ENCODE measurements at regions not wholly inside any gene's neighbourhood (a gene's known extent, or its start where the extent isn't known, plus 50 kb on each side); places are given as distances from the start of the nearest gene placed in this dataset.

DNA sequence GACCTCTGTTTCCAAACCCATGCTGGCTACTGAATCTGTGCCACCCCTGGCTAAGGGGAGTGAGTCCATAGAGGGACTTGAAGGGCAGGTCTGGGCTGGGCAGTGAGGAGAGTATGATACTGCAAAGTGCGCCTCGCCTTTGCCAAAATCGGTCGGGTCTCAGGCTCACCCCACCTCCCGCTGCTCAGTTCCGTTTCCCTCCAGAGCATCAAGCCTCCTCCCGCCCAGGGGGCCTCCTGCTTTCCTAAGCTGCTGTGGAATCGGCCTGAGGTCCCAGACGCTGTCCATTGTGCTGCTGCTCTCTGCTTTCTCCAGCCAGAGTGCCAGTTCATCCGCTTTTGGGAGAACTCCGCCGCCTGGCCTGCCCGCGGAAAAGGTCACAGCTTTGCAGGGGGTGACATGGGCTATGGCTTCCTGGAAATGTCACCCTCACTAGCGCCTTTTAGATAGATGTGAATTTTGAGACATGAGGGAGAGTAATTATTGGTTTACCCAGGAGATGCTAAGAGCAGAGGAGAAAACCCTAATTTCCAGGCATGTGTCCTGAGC, 1418.4 kb downstream of the UQCRFS1 start:
- H3K79me2 ChIP-seq (ENCODE audit: insufficient read depth, low read length): peaks cover 43% of the 10 kb centered on the region
- no peaks in the 10 kb centered on the region for H3K9me3 ChIP-seq (ENCODE audit: insufficient read depth, low read depth, low read length)
- H3K9ac ChIP-seq (ENCODE audit: low read depth, low read length, poor library complexity, severe bottlenecking): peak overlapping the region; percentile 81
- peaks cover 20% of the 10 kb centered on the region for H4K20me1 ChIP-seq (ENCODE audit: insufficient read depth, low read length, poor library complexity, severe bottlenecking)
- H3K9me2 ChIP-seq (replicated peaks; ENCODE audit: low read depth, low read length): no peaks in the 10 kb centered on the region
- peaks cover 15% of the 10 kb centered on the region for H3K4me1 ChIP-seq (ENCODE audit: insufficient read depth, low read length, poor library complexity, severe bottlenecking)
- peak overlapping the region; percentile 92 for H3K4me2 ChIP-seq (ENCODE audit: low read depth, low read length, poor library complexity, severe bottlenecking)
- H3K27me3 ChIP-seq (ENCODE audit: insufficient read depth, low read length, poor library complexity, severe bottlenecking): no peaks in the 10 kb centered on the region
- H3K36me3 ChIP-seq (ENCODE audit: insufficient read depth, low read length): peaks cover 8% of the 10 kb centered on the region; the same call in 1 of the 2 replicates
- H2AFZ ChIP-seq (ENCODE audit: low read length): peak overlapping the region; percentile 90; the same call in 1 of the 2 replicates
- no peak for TF ChIP-seq EZH2phosphoT487 (IDR thresholded peaks at IDR 0.05; ENCODE audit: borderline replicate concordance)
- no peak for TF ChIP-seq CTCF (conservative IDR thresholded peaks at IDR 0.05; ENCODE audit: low read length)
- no peaks in the 10 kb centered on the region for H3F3A ChIP-seq (ENCODE audit: low read depth)
- H3K4me3 ChIP-seq (ENCODE audit: low read length, poor library complexity, severe bottlenecking): peak overlapping the region; percentile 83

- Histone ChIP-seq H3K9ac (ENCODE audit: low read depth, low read length, poor library complexity, severe bottlenecking) (peak overlapping the region; percentile 81), H3K9me3 (ENCODE audit: insufficient read depth, low read depth, low read length) (no peaks in the 10 kb centered on the region), H3K79me2 (ENCODE audit: insufficient read depth, low read length) (peaks cover 40% of the 10 kb centered on the region), H3K27me3 (ENCODE audit: insufficient read depth, low read length, poor library complexity, severe bottlenecking) (no peaks in the 10 kb centered on the region), H2AFZ (ENCODE audit: low read length) (peak overlapping the region; percentile 90), H3F3A (ENCODE audit: low read depth) (no peaks in the 10 kb centered on the region), H4K20me1 (ENCODE audit: insufficient read depth, low read length, poor library complexity, severe bottlenecking) (peaks cover 20% of the 10 kb centered on the region), H3K9me2 (replicated peaks; ENCODE audit: low read depth, low read length) (no peaks in the 10 kb centered on the region), H3K4me3 (ENCODE audit: low read length, poor library complexity, severe bottlenecking) (peak overlapping the region; percentile 83), H3K4me2 (ENCODE audit: low read depth, low read length, poor library complexity, severe bottlenecking) (peak overlapping the region; percentile 92), H3K36me3 (ENCODE audit: insufficient read depth, low read length) (peaks cover 6% of the 10 kb centered on the region; the same call in 1 of the 2 replicates), H3K4me1 (ENCODE audit: insufficient read depth, low read length, poor library complexity, severe bottlenecking) (peaks cover 15% of the 10 kb centered on the region)
- TF ChIP-seq CTCF (conservative IDR thresholded peaks at IDR 0.05; ENCODE audit: low read length) (no peak), EZH2phosphoT487 (IDR thresholded peaks at IDR 0.05; ENCODE audit: borderline replicate concordance) (no peak)
Observed at GRCh38 chr19:27793644-27794493, 1419.1 kb downstream of the UQCRFS1 start.

DNA sequence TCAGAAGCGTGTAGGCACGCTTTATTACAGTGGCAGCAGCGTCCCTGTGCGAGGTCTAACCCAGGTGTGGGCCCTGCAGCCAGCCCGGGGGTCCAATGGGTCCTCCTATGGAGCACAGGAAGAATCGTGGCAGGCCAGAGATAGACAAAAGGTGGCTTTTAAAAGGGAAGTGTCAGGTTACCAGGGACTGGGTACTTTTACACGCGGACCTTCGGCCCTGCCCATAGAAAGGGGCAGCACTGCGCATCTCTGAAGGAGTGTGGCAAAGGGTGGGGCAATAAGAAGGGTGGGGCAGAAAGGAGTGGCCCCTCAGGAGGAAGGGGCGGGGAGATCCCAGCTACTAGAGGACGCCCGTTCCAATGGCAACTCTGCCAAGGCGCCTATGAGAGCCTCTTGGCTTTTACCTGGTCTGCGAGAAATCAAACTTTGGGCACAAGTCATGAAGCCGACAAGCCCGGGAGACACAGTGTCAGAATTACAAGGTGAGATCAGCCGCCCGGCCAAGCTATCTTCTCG, 1419.8 kb downstream of the UQCRFS1 start:
- Histone ChIP-seq H2AFZ (ENCODE audit: low read length) (peak overlapping the region; percentile 90), H3K79me2 (ENCODE audit: insufficient read depth, low read length) (peaks cover 44% of the 10 kb centered on the region), H4K20me1 (ENCODE audit: insufficient read depth, low read length, poor library complexity, severe bottlenecking) (peaks cover 20% of the 10 kb centered on the region), H3K27me3 (ENCODE audit: insufficient read depth, low read length, poor library complexity, severe bottlenecking) (no peaks in the 10 kb centered on the region), H3K4me3 (ENCODE audit: low read length, poor library complexity, severe bottlenecking) (peak overlapping the region; percentile 83), H3K9ac (ENCODE audit: low read depth, low read length, poor library complexity, severe bottlenecking) (peak overlapping the region; percentile 81), H3F3A (ENCODE audit: low read depth) (no peaks in the 10 kb centered on the region), H3K4me2 (ENCODE audit: low read depth, low read length, poor library complexity, severe bottlenecking) (peak overlapping the region; percentile 75), H3K36me3 (ENCODE audit: insufficient read depth, low read length) (peaks cover 6% of the 10 kb centered on the region; the same call in 1 of the 2 replicates), H3K4me1 (ENCODE audit: insufficient read depth, low read length, poor library complexity, severe bottlenecking) (peaks cover 15% of the 10 kb centered on the region), H3K9me3 (ENCODE audit: insufficient read depth, low read depth, low read length) (no peaks in the 10 kb centered on the region), H3K9me2 (replicated peaks; ENCODE audit: low read depth, low read length) (no peaks in the 10 kb centered on the region)
- no peak for TF ChIP-seq EZH2phosphoT487 (IDR thresholded peaks at IDR 0.05; ENCODE audit: borderline replicate concordance)
- TF ChIP-seq CTCF (conservative IDR thresholded peaks at IDR 0.05; ENCODE audit: low read length): no peak

All from Loucy (cell line).